ENCODE measurements at regions not wholly inside any gene's neighbourhood (a gene's known extent, or its start where the extent isn't known, plus 50 kb on each side); places are given as distances from the start of the nearest gene placed in this dataset.
"Not testable (repeated sequence)": the region's sequence is repeated elsewhere in the genome, so short reads cannot be mapped to it uniquely, and the experiment has no call there.

- DNase-seq = no peak
Observed at GRCh38 chr15:36430726-36431265, 148.6 kb upstream of the CDIN1 start.

GRCh38 chr15:36432161-36432560 is 147.3 kb upstream of the CDIN1 start:
- no peak for DNase-seq

- DNase-seq = no peak
Observed at GRCh38 chr15:36434177-36434576, 145.2 kb upstream of the CDIN1 start.

- DNase-seq = no peak
Observed at GRCh38 chr15:36438499-36438898, 140.9 kb upstream of the CDIN1 start.

- DNase-seq = no peak
Observed at GRCh38 chr15:36447373-36447772, 132.1 kb upstream of the CDIN1 start.

- DNase-seq = no peak
Observed at GRCh38 chr15:36448418-36448817, 131.0 kb upstream of the CDIN1 start.

GRCh38 chr15:36449084-36449661 is 130.3 kb upstream of the CDIN1 start:
- no peak for DNase-seq

GRCh38 chr15:36449662-36450145 is 129.7 kb upstream of the CDIN1 start:
- DNase-seq = no peak

GRCh38 chr15:36454244-36454643 is 125.2 kb upstream of the CDIN1 start:
- DNase-seq = not testable (repeated sequence)

GRCh38 chr15:36458411-36458810 is 121.0 kb upstream of the CDIN1 start:
- DNase-seq = no peak

GRCh38 chr15:36465304-36465703 is 114.1 kb upstream of the CDIN1 start:
- DNase-seq = no peak

GRCh38 chr15:36468746-36469145 is 110.7 kb upstream of the CDIN1 start:
- DNase-seq = peak; percentile 33

GRCh38 chr15:36469311-36469966 is 110.0 kb upstream of the CDIN1 start:
- DNase-seq = no peak

GRCh38 chr15:36472672-36473071 is 106.8 kb upstream of the CDIN1 start:
- DNase-seq = no peak

GRCh38 chr15:36478561-36478960 is 100.9 kb upstream of the CDIN1 start:
- no peak for DNase-seq

GRCh38 chr15:36479200-36479896 is 100.1 kb upstream of the CDIN1 start:
- no peak for DNase-seq

- DNase-seq = no peak
Observed at GRCh38 chr15:36481156-36481555, 98.3 kb upstream of the CDIN1 start.

- DNase-seq = no peak
Observed at GRCh38 chr15:36483409-36483808, 96.0 kb upstream of the CDIN1 start.

- no peak for DNase-seq
Observed at GRCh38 chr15:36484038-36484778, 95.2 kb upstream of the CDIN1 start.

- DNase-seq = no peak
Observed at GRCh38 chr15:36491912-36492311, 87.5 kb upstream of the CDIN1 start.

GRCh38 chr15:36495456-36495991 is 83.9 kb upstream of the CDIN1 start:
- no peak for DNase-seq

GRCh38 chr15:36497901-36498300 is 81.5 kb upstream of the CDIN1 start:
- no peak for DNase-seq

- DNase-seq = no peak
Observed at GRCh38 chr15:36498401-36498800, 81.0 kb upstream of the CDIN1 start.

Data from left hindlimb (tissue), 1 donor.